HUES48 (cell line): ENCODE measurements at regions not wholly inside any gene's neighbourhood (a gene's known extent, or its start where the extent isn't known, plus 50 kb on each side); places are given as distances from the start of the nearest gene placed in this dataset.

Experiments
- H3K27ac ChIP-seq: one replicate; pipeline ENCODE4 v1.7.0; 2013; ENCODE audit warnings: low read depth, low read length, inconsistent platforms
- H3K27me3 ChIP-seq: 2 replicates; pipeline ENCODE4 v1.6.1; 2013; ENCODE audit warnings: mild to moderate bottlenecking, low read length; ENCODE audit not compliant: control insufficient read depth, insufficient read depth
- H3K36me3 ChIP-seq: 2 replicates; pipeline ENCODE4 v1.6.1; 2013; ENCODE audit warnings: low read length; ENCODE audit not compliant: control insufficient read depth, insufficient read depth
- H3K4me1 ChIP-seq: 2 replicates; pipeline ENCODE4 v1.6.1; 2013; ENCODE audit warnings: mild to moderate bottlenecking, low read length; ENCODE audit not compliant: control insufficient read depth, insufficient read depth
- H3K4me3 ChIP-seq: 2 replicates; pipeline ENCODE4 v1.5.1; 2013; ENCODE audit warnings: mild to moderate bottlenecking, low read depth, low read length
- H3K9ac ChIP-seq: 2 replicates; pipeline ENCODE4 v1.6.1; 2013; ENCODE audit warnings: mild to moderate bottlenecking, low read depth, low read length, moderate library complexity
- H3K9me3 ChIP-seq: 2 replicates; pipeline ENCODE4 v1.6.1; 2013; ENCODE audit warnings: low read length; ENCODE audit not compliant: control insufficient read depth, insufficient read depth

- Histone ChIP-seq H3K27ac (no peak overlapping the region), H3K9me3 (no peaks in the 10 kb centered on the region), H3K36me3 (no peaks in the 10 kb centered on the region), H3K27me3 (no peaks in the 10 kb centered on the region), H3K9ac (no peak overlapping the region), H3K4me3 (no peak overlapping the region), H3K4me1 (peaks cover 11% of the 10 kb centered on the region)
Measured at GRCh38 chr2:60320724-60321123, 232.7 kb downstream of the BCL11A start.

- Histone ChIP-seq H3K27ac (no peak overlapping the region), H3K4me1 (peaks cover 11% of the 10 kb centered on the region), H3K36me3 (no peaks in the 10 kb centered on the region), H3K4me3 (no peak overlapping the region), H3K9me3 (no peaks in the 10 kb centered on the region), H3K9ac (no peak overlapping the region), H3K27me3 (no peaks in the 10 kb centered on the region)
Measured at GRCh38 chr2:60319031-60319547, 234.4 kb downstream of the BCL11A start.

- Histone ChIP-seq H3K4me1 (peaks cover 11% of the 10 kb centered on the region), H3K4me3 (no peak overlapping the region), H3K9me3 (no peaks in the 10 kb centered on the region), H3K9ac (no peak overlapping the region), H3K27me3 (no peaks in the 10 kb centered on the region), H3K27ac (no peak overlapping the region), H3K36me3 (no peaks in the 10 kb centered on the region)
Measured at GRCh38 chr2:60318544-60318943, 234.9 kb downstream of the BCL11A start.

- H3K27ac ChIP-seq, result no peak overlapping the region
- H3K27me3 ChIP-seq, result no peaks in the 10 kb centered on the region
- no peaks in the 10 kb centered on the region for H3K9me3 ChIP-seq
- H3K36me3 ChIP-seq, result no peaks in the 10 kb centered on the region
- peaks cover 11% of the 10 kb centered on the region for H3K4me1 ChIP-seq
- H3K9ac ChIP-seq, result no peak overlapping the region
- H3K4me3 ChIP-seq, result no peak overlapping the region
Measured at GRCh38 chr2:60317844-60318243, 235.6 kb downstream of the BCL11A start.

GRCh38 chr2:60317034-60317386 is 236.4 kb downstream of the BCL11A start:
- Histone ChIP-seq H3K4me1 (peaks cover 11% of the 10 kb centered on the region), H3K27me3 (no peaks in the 10 kb centered on the region), H3K9ac (no peak overlapping the region), H3K4me3 (no peak overlapping the region), H3K27ac (no peak overlapping the region), H3K36me3 (no peaks in the 10 kb centered on the region), H3K9me3 (no peaks in the 10 kb centered on the region)

- H3K9me3 ChIP-seq, result no peaks in the 10 kb centered on the region
- H3K27ac ChIP-seq, result no peak overlapping the region
- no peaks in the 10 kb centered on the region for H3K36me3 ChIP-seq
- no peak overlapping the region for H3K9ac ChIP-seq
- H3K4me1 ChIP-seq, result peaks cover 11% of the 10 kb centered on the region
- no peaks in the 10 kb centered on the region for H3K27me3 ChIP-seq
- H3K4me3 ChIP-seq, result no peak overlapping the region
Measured at GRCh38 chr2:60316381-60317033, 236.9 kb downstream of the BCL11A start.

- Histone ChIP-seq H3K4me3 (no peak overlapping the region), H3K4me1 (peaks cover 8% of the 10 kb centered on the region), H3K36me3 (no peaks in the 10 kb centered on the region), H3K9me3 (no peaks in the 10 kb centered on the region), H3K9ac (no peak overlapping the region), H3K27ac (no peak overlapping the region), H3K27me3 (no peaks in the 10 kb centered on the region)
Measured at GRCh38 chr2:60313470-60314172, 239.8 kb downstream of the BCL11A start.

- no peaks in the 10 kb centered on the region for H3K27me3 ChIP-seq
- H3K9ac ChIP-seq, result no peak overlapping the region
- no peak overlapping the region for H3K4me3 ChIP-seq
- H3K4me1 ChIP-seq, result no peaks in the 10 kb centered on the region
- H3K9me3 ChIP-seq, result no peaks in the 10 kb centered on the region
- H3K36me3 ChIP-seq, result no peaks in the 10 kb centered on the region
- no peak overlapping the region for H3K27ac ChIP-seq
Measured at GRCh38 chr2:60312618-60313017, 240.8 kb downstream of the BCL11A start.

- no peaks in the 10 kb centered on the region for H3K27me3 ChIP-seq
- no peak overlapping the region for H3K4me3 ChIP-seq
- H3K9ac ChIP-seq, result no peak overlapping the region
- no peaks in the 10 kb centered on the region for H3K4me1 ChIP-seq
- no peaks in the 10 kb centered on the region for H3K36me3 ChIP-seq
- no peaks in the 10 kb centered on the region for H3K9me3 ChIP-seq
- no peak overlapping the region for H3K27ac ChIP-seq
Measured at GRCh38 chr2:60311524-60311923, 241.9 kb downstream of the BCL11A start.

GRCh38 chr2:60309941-60310660 is 243.4 kb downstream of the BCL11A start:
- Histone ChIP-seq H3K4me1 (no peaks in the 10 kb centered on the region), H3K9ac (no peak overlapping the region), H3K27me3 (no peaks in the 10 kb centered on the region), H3K27ac (no peak overlapping the region), H3K4me3 (no peak overlapping the region), H3K36me3 (no peaks in the 10 kb centered on the region), H3K9me3 (no peaks in the 10 kb centered on the region)

GRCh38 chr2:60309336-60309735 is 244.1 kb downstream of the BCL11A start:
- H3K4me3 ChIP-seq, result no peak overlapping the region
- H3K4me1 ChIP-seq, result no peaks in the 10 kb centered on the region
- H3K27ac ChIP-seq, result no peak overlapping the region
- no peaks in the 10 kb centered on the region for H3K9me3 ChIP-seq
- H3K9ac ChIP-seq, result no peak overlapping the region
- no peaks in the 10 kb centered on the region for H3K36me3 ChIP-seq
- H3K27me3 ChIP-seq, result no peaks in the 10 kb centered on the region
